Astrocyte (in vitro differentiated cells and primary cell): ENCODE measurements at regions not wholly inside any gene's neighbourhood (a gene's known extent, or its start where the extent isn't known, plus 50 kb on each side); places are given as distances from the start of the nearest gene placed in this dataset.

Experiments
- DNase-seq: peaks from one replicate; pipeline ENCODE4 v3.0.0-alpha.2; 2010; ENCODE audit warnings: low read depth
- FAIRE-seq: peaks from 2 replicates; lab custom pipeline; 2011; peaks lifted over from hg19 to GRCh38; lab: Jason Lieb, UNC
- H2AFZ ChIP-seq: 2 replicates; pipeline ENCODE4 v1.6.0; 2012; ENCODE audit warnings: low read depth, low read length, inconsistent platforms
- H3K27ac ChIP-seq: 2 replicates; pipeline ENCODE4 v1.5.1; 2011; ENCODE audit warnings: low read depth, low read length, inconsistent platforms
- H3K27me3 ChIP-seq: 2 replicates; pipeline ENCODE4 v1.6.0; 2011; ENCODE audit warnings: low read length, inconsistent platforms; ENCODE audit not compliant: insufficient read depth
- H3K36me3 ChIP-seq: 2 replicates; pipeline ENCODE4 v1.5.1; 2011; ENCODE audit warnings: low read length, inconsistent platforms; ENCODE audit not compliant: insufficient read depth
- H3K4me1 ChIP-seq: 2 replicates; pipeline ENCODE4 v1.5.1; 2011; ENCODE audit warnings: low read length, inconsistent platforms; ENCODE audit not compliant: insufficient read depth
- H3K4me2 ChIP-seq: 2 replicates; pipeline ENCODE4 v1.6.0; 2012; ENCODE audit warnings: low read length, inconsistent platforms
- H3K4me3 ChIP-seq: 2 replicates; pipeline ENCODE4 v1.5.1; 2011; ENCODE audit warnings: low read depth, mild to moderate bottlenecking, low read length, inconsistent platforms; ENCODE audit not compliant: insufficient read depth
- H3K79me2 ChIP-seq: 2 replicates; pipeline ENCODE4 v1.6.0; 2012; ENCODE audit warnings: mild to moderate bottlenecking, low read length, inconsistent platforms; ENCODE audit not compliant: insufficient read depth
- H3K9ac ChIP-seq: 2 replicates; pipeline ENCODE4 v1.6.0; 2012; ENCODE audit warnings: mild to moderate bottlenecking, low read length, inconsistent platforms
- H3K9me3 ChIP-seq: 2 replicates; pipeline ENCODE4 v1.5.1; 2012; ENCODE audit warnings: low read depth, mild to moderate bottlenecking, low read length, inconsistent platforms; ENCODE audit not compliant: insufficient read depth
- H4K20me1 ChIP-seq: 2 replicates; pipeline ENCODE4 v1.6.0; 2012; ENCODE audit warnings: low read length, inconsistent platforms; ENCODE audit not compliant: insufficient read depth
- H3K27ac Mint-ChIP-seq: one replicate; pipeline ENCODE4 v1.8.0; 2021; ENCODE audit warnings: mild to moderate bottlenecking, mixed read lengths; ENCODE audit not compliant: unreplicated experiment
- H3K27me3 Mint-ChIP-seq: one replicate; pipeline ENCODE4 v1.8.0; 2021; ENCODE audit warnings: low read depth, mixed read lengths; ENCODE audit not compliant: unreplicated experiment
- H3K36me3 Mint-ChIP-seq: one replicate; pipeline ENCODE4 v1.8.0; 2021; ENCODE audit warnings: low read depth, mixed read lengths; ENCODE audit not compliant: unreplicated experiment
- H3K4me1 Mint-ChIP-seq: one replicate; pipeline ENCODE4 v1.8.0; 2021; ENCODE audit warnings: low read depth, mixed read lengths; ENCODE audit not compliant: unreplicated experiment
- H3K4me3 Mint-ChIP-seq: one replicate; pipeline ENCODE4 v1.8.0; 2021; ENCODE audit warnings: mild to moderate bottlenecking, moderate library complexity, mixed read lengths; ENCODE audit not compliant: unreplicated experiment
- H3K9me3 Mint-ChIP-seq: one replicate; pipeline ENCODE4 v1.8.0; 2021; ENCODE audit warnings: mild to moderate bottlenecking, mixed read lengths; ENCODE audit not compliant: unreplicated experiment
- CTCF ChIP-seq: IDR thresholded peaks from 2 replicates; pipeline ENCODE4 v1.5.1; 2011; ENCODE audit warnings: low read depth, mild to moderate bottlenecking, inconsistent platforms, low read length, moderate library complexity; ENCODE audit not compliant: insufficient read depth
- EZH2 ChIP-seq: IDR thresholded peaks from 2 replicates; pipeline ENCODE4 v1.6.1; 2012; ENCODE audit warnings: mild to moderate bottlenecking, low read length, inconsistent platforms; ENCODE audit not compliant: insufficient read depth

- Histone ChIP-seq H3K27ac (peak overlapping the region; percentile 12), H3K4me1 (peaks cover 3% of the 10 kb centered on the region), H2AFZ (no peak overlapping the region), H3K4me2 (peak overlapping the region; percentile 36), H3K27me3 (no peaks in the 10 kb centered on the region), H4K20me1 (no peaks in the 10 kb centered on the region), H3K36me3 (no peaks in the 10 kb centered on the region), H3K9me3 (no peaks in the 10 kb centered on the region), H3K4me3 (no peak overlapping the region), H3K79me2 (no peaks in the 10 kb centered on the region), H3K9ac (no peak overlapping the region)
- peak overlapping the region; percentile 51 for H3K27ac Mint-ChIP-seq
- DNase-seq (peak; percentile 72), FAIRE-seq (peak; percentile 64)
- H3K36me3 Mint-ChIP-seq: no peaks in the 10 kb centered on the region
- H3K4me1 Mint-ChIP-seq: peaks cover 9% of the 10 kb centered on the region
- TF ChIP-seq CTCF (no peak), EZH2 (no peak)
- no peak overlapping the region for H3K4me3 Mint-ChIP-seq
- H3K27me3 Mint-ChIP-seq: no peaks in the 10 kb centered on the region
- H3K9me3 Mint-ChIP-seq: peaks cover 2% of the 10 kb centered on the region
Measured at GRCh38 chr3:102129760-102130608, 280.7 kb downstream of the NFKBIZ start.

GRCh38 chr3:102132370-102132769 lies 283.1 kb downstream of the NFKBIZ start:
- Histone ChIP-seq H3K9ac (no peak overlapping the region), H3K4me2 (no peak overlapping the region), H3K79me2 (no peaks in the 10 kb centered on the region), H3K4me3 (no peak overlapping the region), H4K20me1 (no peaks in the 10 kb centered on the region), H2AFZ (no peak overlapping the region), H3K27me3 (no peaks in the 10 kb centered on the region), H3K36me3 (no peaks in the 10 kb centered on the region), H3K9me3 (no peaks in the 10 kb centered on the region), H3K27ac (no peak overlapping the region), H3K4me1 (peaks cover 3% of the 10 kb centered on the region)
- DNase-seq (no peak), FAIRE-seq (no peak)
- no peaks in the 10 kb centered on the region for H3K27me3 Mint-ChIP-seq
- H3K9me3 Mint-ChIP-seq: peaks cover 2% of the 10 kb centered on the region
- H3K4me3 Mint-ChIP-seq: no peak overlapping the region
- peaks cover 9% of the 10 kb centered on the region for H3K4me1 Mint-ChIP-seq
- H3K27ac Mint-ChIP-seq: no peak overlapping the region
- no peaks in the 10 kb centered on the region for H3K36me3 Mint-ChIP-seq
- TF ChIP-seq CTCF: no peak

GRCh38 chr3:102133376-102133775 lies 284.1 kb downstream of the NFKBIZ start:
- Histone ChIP-seq H3K36me3 (no peaks in the 10 kb centered on the region), H3K9ac (no peak overlapping the region), H2AFZ (no peak overlapping the region), H3K4me2 (no peak overlapping the region), H3K27ac (no peak overlapping the region), H3K79me2 (no peaks in the 10 kb centered on the region), H3K4me1 (peaks cover 3% of the 10 kb centered on the region), H3K9me3 (no peaks in the 10 kb centered on the region), H4K20me1 (no peaks in the 10 kb centered on the region), H3K4me3 (no peak overlapping the region), H3K27me3 (no peaks in the 10 kb centered on the region)
- H3K9me3 Mint-ChIP-seq: peaks cover 2% of the 10 kb centered on the region
- H3K4me3 Mint-ChIP-seq: no peak overlapping the region
- H3K4me1 Mint-ChIP-seq: peaks cover 9% of the 10 kb centered on the region
- no peak for DNase-seq
- TF ChIP-seq CTCF: no peak
- TF ChIP-seq EZH2: no peak
- H3K27ac Mint-ChIP-seq: no peak overlapping the region
- no peaks in the 10 kb centered on the region for H3K36me3 Mint-ChIP-seq
- FAIRE-seq: no peak
- no peaks in the 10 kb centered on the region for H3K27me3 Mint-ChIP-seq
